ENCODE measurements at regions not wholly inside any gene's neighbourhood (a gene's known extent, or its start where the extent isn't known, plus 50 kb on each side); places are given as distances from the start of the nearest gene placed in this dataset.

DNA sequence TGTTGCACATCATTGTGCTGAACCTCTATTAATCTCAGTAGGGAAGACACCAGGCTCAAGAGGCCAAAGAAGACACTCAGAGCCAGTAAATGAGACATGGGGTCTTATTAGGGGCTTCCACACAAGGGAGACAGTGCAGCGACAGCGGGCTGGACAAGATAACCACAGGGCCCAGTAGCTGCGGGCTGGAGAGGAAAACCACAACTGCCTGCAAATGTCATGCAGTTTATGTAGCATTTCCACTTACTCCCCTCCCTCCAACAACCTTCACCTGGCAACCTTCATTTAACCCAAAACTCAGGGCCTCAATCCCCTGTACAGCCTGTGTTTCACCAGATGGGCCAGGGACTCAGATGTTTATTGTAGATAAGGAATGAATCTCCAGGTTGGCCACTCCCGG lies 185.6 kb downstream of the UTP18 start (continued):
- no peak for TF ChIP-seq ETS1 (conservative IDR thresholded peaks at IDR 0.05; ENCODE audit: control insufficient read depth, low read depth, low read length)
- TF ChIP-seq, protein P1, sequence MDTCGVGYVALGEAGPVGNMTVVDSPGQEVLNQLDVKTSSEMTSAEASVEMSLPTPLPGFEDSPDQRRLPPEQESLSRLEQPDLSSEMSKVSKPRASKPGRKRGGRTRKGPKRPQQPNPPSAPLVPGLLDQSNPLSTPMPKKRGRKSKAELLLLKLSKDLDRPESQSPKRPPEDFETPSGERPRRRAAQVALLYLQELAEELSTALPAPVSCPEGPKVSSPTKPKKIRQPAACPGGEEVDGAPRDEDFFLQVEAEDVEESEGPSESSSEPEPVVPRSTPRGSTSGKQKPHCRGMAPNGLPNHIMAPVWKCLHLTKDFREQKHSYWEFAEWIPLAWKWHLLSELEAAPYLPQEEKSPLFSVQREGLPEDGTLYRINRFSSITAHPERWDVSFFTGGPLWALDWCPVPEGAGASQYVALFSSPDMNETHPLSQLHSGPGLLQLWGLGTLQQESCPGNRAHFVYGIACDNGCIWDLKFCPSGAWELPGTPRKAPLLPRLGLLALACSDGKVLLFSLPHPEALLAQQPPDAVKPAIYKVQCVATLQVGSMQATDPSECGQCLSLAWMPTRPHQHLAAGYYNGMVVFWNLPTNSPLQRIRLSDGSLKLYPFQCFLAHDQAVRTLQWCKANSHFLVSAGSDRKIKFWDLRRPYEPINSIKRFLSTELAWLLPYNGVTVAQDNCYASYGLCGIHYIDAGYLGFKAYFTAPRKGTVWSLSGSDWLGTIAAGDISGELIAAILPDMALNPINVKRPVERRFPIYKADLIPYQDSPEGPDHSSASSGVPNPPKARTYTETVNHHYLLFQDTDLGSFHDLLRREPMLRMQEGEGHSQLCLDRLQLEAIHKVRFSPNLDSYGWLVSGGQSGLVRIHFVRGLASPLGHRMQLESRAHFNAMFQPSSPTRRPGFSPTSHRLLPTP (IDR thresholded peaks at IDR 0.05; ENCODE audit: borderline replicate concordance, extremely low read depth, insufficient read length): no peak
- no peak for TF ChIP-seq POLR2AphosphoS2 (IDR thresholded peaks at IDR 0.05; ENCODE audit: low read length)
- TF ChIP-seq PML (IDR thresholded peaks at IDR 0.05; ENCODE audit: low read length): no peak
- no peak for TF ChIP-seq CREBBP (IDR thresholded peaks at IDR 0.05; ENCODE audit: low read depth, low read length)
- no peak for TF ChIP-seq NR2F6 (CRISPR knock-in tag; IDR thresholded peaks at IDR 0.05)
- no peak for TF ChIP-seq POLR2G (IDR thresholded peaks at IDR 0.05; ENCODE audit: low read depth, low read length)

DNA sequence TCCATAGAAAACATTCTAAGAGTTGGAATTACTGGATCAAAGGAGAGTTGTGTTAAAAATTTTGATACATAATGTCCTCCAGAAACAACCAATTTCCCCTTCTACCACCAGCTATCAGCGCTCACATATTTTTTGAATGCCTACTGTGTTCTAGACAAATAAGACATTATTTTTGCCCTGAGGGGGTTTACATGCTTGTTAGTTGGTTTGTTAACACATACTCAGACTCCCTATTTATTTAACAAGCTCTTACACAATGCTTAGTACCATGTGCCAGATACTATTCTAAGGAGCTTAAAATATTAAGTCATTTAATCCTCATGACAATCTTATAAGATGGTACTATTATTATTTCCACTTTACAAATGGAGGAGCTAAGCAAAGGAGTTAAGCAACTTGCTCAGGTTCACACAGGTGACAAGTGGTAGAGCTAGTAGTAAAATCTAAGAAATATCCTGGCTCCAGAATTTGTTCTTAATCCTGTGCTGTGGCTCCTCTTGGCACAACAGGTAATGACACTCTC lies 194.2 kb downstream of the UTP18 start:
- DNase-seq (ENCODE audit: extremely low read depth in 1 of 4, low spot score in 3 of 4) (no peak), ATAC-seq (no peak), FAIRE-seq (no peak)
- TF ChIP-seq FOS (IDR thresholded peaks at IDR 0.05; ENCODE audit: extremely low read depth, insufficient read length) (no peak), PHB (CRISPR knock-in tag; IDR thresholded peaks at IDR 0.05) (no peak), SP2 (IDR thresholded peaks at IDR 0.05; ENCODE audit: extremely low read depth, low read depth, low read length, poor library complexity, severe bottlenecking) (no peak), DACH1 (IDR thresholded peaks at IDR 0.05; ENCODE audit: partially characterized antibody) (no peak), U2AF1 (optimal IDR thresholded peaks at IDR 0.05; ENCODE audit: low read depth, low read length) (no peak), HNRNPH1 (optimal IDR thresholded peaks at IDR 0.05; ENCODE audit: low read depth, low read length) (no peak)
- TF ChIP-seq, protein P1 (IDR thresholded peaks at IDR 0.05; ENCODE audit: borderline replicate concordance, extremely low read depth, insufficient read length): no peak
- Histone ChIP-seq H3K9me1 (ENCODE audit: control insufficient read depth, insufficient read depth, low read length) (no peaks in the 10 kb centered on the region), H3K9ac (ENCODE audit: insufficient read depth in 1 of 2, low read depth in 2 of 2, low read length in 2 of 2) (no peak overlapping the region), H3K79me2 (ENCODE audit: control insufficient read depth, insufficient read depth, low read length) (no peaks in the 10 kb centered on the region), H4K20me1 (replicated peaks; ENCODE audit: control insufficient read depth, insufficient read depth, low read length) (no peaks in the 10 kb centered on the region), H3K9me3 (replicated peaks; ENCODE audit: control insufficient read depth, insufficient read depth, low read depth, low read length) (no peaks in the 10 kb centered on the region), H3K27ac (ENCODE audit: extremely low read depth, low read depth, low read length) (no peak overlapping the region), H3K4me3 (no peak overlapping the region), H3K4me2 (ENCODE audit: insufficient read depth, low read length) (no peak overlapping the region), H2AFZ (ENCODE audit: low read depth, low read length) (no peak overlapping the region), H3K36me3 (ENCODE audit: control insufficient read depth, insufficient read depth, low read length) (no peaks in the 10 kb centered on the region), H3K4me1 (replicated peaks in 1 of 2; ENCODE audit: control insufficient read depth in 2 of 2, insufficient read depth in 2 of 2, low read length in 2 of 2) (no peaks in the 10 kb centered on the region; a peak in 1 of 5 replicates), H3K27me3 (ENCODE audit: control insufficient read depth in 2 of 2, insufficient read depth in 2 of 2, low read length in 2 of 2) (no peaks in the 10 kb centered on the region)
- BruUV-seq (replicated peaks): no TSS peak
- in situ Hi-C loops (cut with MboI) (no loop called here), intact Hi-C loops (cut with micrococcal nuclease) (no loop called here)
- WGBS (ENCODE audit: insufficient coverage, low coverage, missing lambda C conversion rate): 7% methylated on average over 1 of the region's 1 CpG
- CTCF ChIA-PET (ENCODE audit: low intra/inter-chr PET ratio): no interaction called here
- POLR2A ChIA-PET: interaction anchor here (1.6 kb wide), 1 partner anchor 9 kb away, joined by 3 read pairs; no protein-coding TSS in a partner anchor
